OCI-LY1 (cell line): ENCODE measurements at regions not wholly inside any gene's neighbourhood (a gene's known extent, or its start where the extent isn't known, plus 50 kb on each side); places are given as distances from the start of the nearest gene placed in this dataset.

Source experiments
- H2AFZ ChIP-seq: fragments of 200-600 bp; sonication (generic), shearing (Covaris generic); 2 replicates; pipeline ENCODE4 v1.6.0; 2014; ENCODE audit warnings: antibody characterized with exemption, mild to moderate bottlenecking, low read length
- H3F3A ChIP-seq: fragments of 200-600 bp; sonication (generic), shearing (Covaris generic); 2 replicates; pipeline ENCODE4 v1.6.0; 2014; ENCODE audit warnings: mild to moderate bottlenecking, antibody characterized with exemption, low read length, moderate library complexity; ENCODE audit not compliant: insufficient read depth
- H3K27ac ChIP-seq: fragments of 200-600 bp; sonication (generic); 2 replicates; pipeline ENCODE4 v1.5.1; 2014; ENCODE audit warnings: low read length, mixed run types, mild to moderate bottlenecking, low read depth; ENCODE audit not compliant: poor library complexity, severe bottlenecking
- H3K27me3 ChIP-seq: fragments of 200-600 bp; sonication (generic); 2 replicates; pipeline ENCODE4 v1.6.0; 2014; ENCODE audit warnings: antibody characterized with exemption, mild to moderate bottlenecking, low read length, moderate library complexity; ENCODE audit not compliant: insufficient read depth
- H3K36me3 ChIP-seq: fragments of 200-600 bp; sonication (generic); 2 replicates; pipeline ENCODE4 v1.6.1; 2014; ENCODE audit warnings: mild to moderate bottlenecking, antibody characterized with exemption, low read length, moderate library complexity, mixed read lengths; ENCODE audit not compliant: insufficient read depth
- H3K4me1 ChIP-seq: fragments of 200-600 bp; sonication (generic); 2 replicates; pipeline ENCODE4 v1.5.1; 2014; ENCODE audit warnings: mild to moderate bottlenecking, low read length, moderate library complexity; ENCODE audit not compliant: insufficient read depth, severe bottlenecking
- H3K4me2 ChIP-seq: fragments of 200-600 bp; sonication (generic), shearing (Covaris generic); 2 replicates; pipeline ENCODE4 v1.6.1; 2014; ENCODE audit warnings: low read length
- H3K4me3 ChIP-seq: fragments of 200-600 bp; sonication (generic); 2 replicates; pipeline ENCODE4 v1.5.1; 2014; ENCODE audit warnings: low read length, low read depth, mild to moderate bottlenecking, mixed read lengths; ENCODE audit not compliant: poor library complexity, severe bottlenecking
- H3K79me2 ChIP-seq: fragments of 200-600 bp; shearing (Covaris generic); 2 replicates; pipeline ENCODE4 v1.6.1; 2016; ENCODE audit warnings: mixed run types, low read length, mixed read lengths; ENCODE audit not compliant: insufficient read depth
- H3K9ac ChIP-seq: fragments of 200-600 bp; sonication (generic), shearing (Covaris generic); 2 replicates; pipeline ENCODE4 v1.6.1; 2014; ENCODE audit warnings: mild to moderate bottlenecking, low read length, mixed read lengths
- H3K9me2 ChIP-seq: fragments of 200-600 bp; sonication (generic), shearing (Covaris generic); 2 replicates; pipeline ENCODE4 v1.6.1; 2014; ENCODE audit warnings: low read depth, mild to moderate bottlenecking, low read length, mixed read lengths
- H3K9me3 ChIP-seq: fragments of 200-600 bp; shearing (Covaris generic); 2 replicates; pipeline ENCODE4 v1.6.1; 2014; ENCODE audit warnings: low read length, mixed read lengths
- H4K20me1 ChIP-seq: fragments of 200-600 bp; sonication (generic), shearing (Covaris generic); 2 replicates; pipeline ENCODE4 v1.6.0; 2016; ENCODE audit warnings: mild to moderate bottlenecking, low read length; ENCODE audit not compliant: insufficient read depth
- CTCF ChIP-seq: fragments of 200-600 bp; sonication (generic), shearing (Covaris generic); IDR thresholded peaks from 2 replicates; pipeline ENCODE4 v1.5.1; 2017; ENCODE audit warnings: mild to moderate bottlenecking, antibody characterized with exemption, low read length, moderate library complexity, mixed read lengths
- EZH2 ChIP-seq: fragments of 200-600 bp; sonication (generic), shearing (Covaris generic); IDR thresholded peaks from 2 replicates; pipeline ENCODE4 v1.8.0; 2017; ENCODE audit warnings: borderline replicate concordance, mixed run types, mild to moderate bottlenecking, antibody characterized with exemption, low read length, moderate library complexity, mixed read lengths

- Histone ChIP-seq H3K9ac (no peak overlapping the region), H3K4me1 (no peaks in the 10 kb centered on the region), H4K20me1 (no peaks in the 10 kb centered on the region), H3K79me2 (no peaks in the 10 kb centered on the region), H3K9me2 (no peaks in the 10 kb centered on the region), H3F3A (no peaks in the 10 kb centered on the region), H3K9me3 (no peaks in the 10 kb centered on the region), H3K4me3 (no peak overlapping the region), H3K27me3 (no peaks in the 10 kb centered on the region), H2AFZ (no peak overlapping the region), H3K27ac (no peak overlapping the region), H3K4me2 (no peak overlapping the region), H3K36me3 (no peaks in the 10 kb centered on the region)
- TF ChIP-seq CTCF (no peak), EZH2 (no peak)
Measured at GRCh38 chr11:28932940-28933339, 824.8 kb downstream of the METTL15 start.

- Histone ChIP-seq H2AFZ (no peak overlapping the region), H3K27me3 (no peaks in the 10 kb centered on the region), H3K4me3 (no peak overlapping the region), H3K4me2 (no peak overlapping the region), H3K27ac (no peak overlapping the region), H3K79me2 (no peaks in the 10 kb centered on the region), H3K9me3 (no peaks in the 10 kb centered on the region), H3K9ac (no peak overlapping the region), H3F3A (no peaks in the 10 kb centered on the region), H4K20me1 (no peaks in the 10 kb centered on the region), H3K36me3 (no peaks in the 10 kb centered on the region), H3K9me2 (no peaks in the 10 kb centered on the region), H3K4me1 (no peaks in the 10 kb centered on the region)
- TF ChIP-seq CTCF (no peak), EZH2 (no peak)
Measured at GRCh38 chr11:28924004-28924403, 815.8 kb downstream of the METTL15 start.

GRCh38 chr11:28922386-28922981, 814.3 kb downstream of the METTL15 start:
- Histone ChIP-seq H4K20me1 (no peaks in the 10 kb centered on the region), H3K9ac (no peak overlapping the region), H3F3A (no peaks in the 10 kb centered on the region), H3K4me1 (no peaks in the 10 kb centered on the region), H3K9me3 (no peaks in the 10 kb centered on the region), H3K9me2 (no peaks in the 10 kb centered on the region), H3K27me3 (no peaks in the 10 kb centered on the region), H3K4me2 (no peak overlapping the region), H3K79me2 (no peaks in the 10 kb centered on the region), H3K4me3 (no peak overlapping the region), H3K36me3 (no peaks in the 10 kb centered on the region), H2AFZ (no peak overlapping the region), H3K27ac (no peak overlapping the region)
- TF ChIP-seq CTCF = no peak
- TF ChIP-seq EZH2 = no peak
